ENCODE measurements at regions not wholly inside any gene's neighbourhood (a gene's known extent, or its start where the extent isn't known, plus 50 kb on each side); places are given as distances from the start of the nearest gene placed in this dataset.

DNA sequence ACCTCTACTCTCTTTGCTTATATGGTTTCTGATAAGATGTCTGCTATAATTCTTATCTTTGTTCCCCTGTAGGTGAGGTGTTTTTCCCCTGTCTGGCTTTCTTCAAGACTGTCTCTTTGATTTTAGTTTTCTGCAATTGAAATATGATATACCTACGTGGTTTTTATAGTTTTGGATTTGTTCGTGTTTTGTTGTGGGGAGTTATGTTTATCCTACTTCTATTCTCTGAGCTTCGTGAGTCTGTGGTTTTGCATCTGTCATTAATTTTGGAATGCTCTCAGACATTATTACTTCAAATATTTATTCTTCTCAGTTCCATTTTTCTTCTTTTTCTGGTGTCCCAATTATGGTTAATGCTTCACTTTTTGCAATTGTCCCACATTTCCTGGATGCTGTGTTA is 521.3 kb downstream of the KCTD16 start:
- CTCF ChIA-PET = no interaction called here
- BruUV-seq (replicated peaks) = no TSS peak
- Mint-ChIP-seq H3K4me1 (ENCODE audit: low read depth, unreplicated experiment) (no peaks in the 10 kb centered on the region), H3K36me3 (ENCODE audit: insufficient read depth, unreplicated experiment) (no peaks in the 10 kb centered on the region), H3K9me3 (ENCODE audit: low read depth, unreplicated experiment) (peaks cover 9% of the 10 kb centered on the region), H3K4me3 (ENCODE audit: low read depth, unreplicated experiment) (no peak overlapping the region), H3K27ac (ENCODE audit: unreplicated experiment) (no peak overlapping the region), H3K27me3 (ENCODE audit: unreplicated experiment) (no peaks in the 10 kb centered on the region)
- intact Hi-C loops (cut with micrococcal nuclease; ENCODE audit: unreplicated experiment) = no loop called here
- TF ChIP-seq, protein P1, sequence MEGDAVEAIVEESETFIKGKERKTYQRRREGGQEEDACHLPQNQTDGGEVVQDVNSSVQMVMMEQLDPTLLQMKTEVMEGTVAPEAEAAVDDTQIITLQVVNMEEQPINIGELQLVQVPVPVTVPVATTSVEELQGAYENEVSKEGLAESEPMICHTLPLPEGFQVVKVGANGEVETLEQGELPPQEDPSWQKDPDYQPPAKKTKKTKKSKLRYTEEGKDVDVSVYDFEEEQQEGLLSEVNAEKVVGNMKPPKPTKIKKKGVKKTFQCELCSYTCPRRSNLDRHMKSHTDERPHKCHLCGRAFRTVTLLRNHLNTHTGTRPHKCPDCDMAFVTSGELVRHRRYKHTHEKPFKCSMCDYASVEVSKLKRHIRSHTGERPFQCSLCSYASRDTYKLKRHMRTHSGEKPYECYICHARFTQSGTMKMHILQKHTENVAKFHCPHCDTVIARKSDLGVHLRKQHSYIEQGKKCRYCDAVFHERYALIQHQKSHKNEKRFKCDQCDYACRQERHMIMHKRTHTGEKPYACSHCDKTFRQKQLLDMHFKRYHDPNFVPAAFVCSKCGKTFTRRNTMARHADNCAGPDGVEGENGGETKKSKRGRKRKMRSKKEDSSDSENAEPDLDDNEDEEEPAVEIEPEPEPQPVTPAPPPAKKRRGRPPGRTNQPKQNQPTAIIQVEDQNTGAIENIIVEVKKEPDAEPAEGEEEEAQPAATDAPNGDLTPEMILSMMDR (IDR thresholded peaks at IDR 0.05; ENCODE audit: unreplicated experiment) = no peak
- no peak for DNase-seq

DNA sequence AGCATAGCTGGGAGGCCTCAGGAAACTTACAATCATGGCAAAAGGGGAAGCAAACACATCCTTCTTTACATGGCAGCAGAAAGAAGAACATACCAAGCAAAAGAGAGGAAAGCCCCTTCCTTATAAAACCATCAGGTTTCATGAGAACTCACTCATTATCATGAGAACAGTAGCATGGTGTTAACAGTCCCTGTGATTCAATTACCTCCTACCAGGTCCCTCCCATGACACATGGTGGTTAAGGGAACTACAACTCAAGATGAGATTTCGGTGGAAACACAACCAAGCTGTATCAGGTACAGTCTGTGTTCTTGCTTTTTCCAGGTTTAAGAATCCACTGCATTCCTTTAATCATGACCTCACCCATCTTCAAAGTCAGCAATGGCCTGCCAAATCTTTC is 514.2 kb downstream of the KCTD16 start:
- CTCF ChIA-PET = no interaction called here
- Mint-ChIP-seq H3K4me1 (ENCODE audit: low read depth, unreplicated experiment) (no peaks in the 10 kb centered on the region), H3K27me3 (ENCODE audit: unreplicated experiment) (no peaks in the 10 kb centered on the region), H3K27ac (ENCODE audit: unreplicated experiment) (no peak overlapping the region), H3K9me3 (ENCODE audit: low read depth, unreplicated experiment) (peaks cover 13% of the 10 kb centered on the region), H3K4me3 (ENCODE audit: low read depth, unreplicated experiment) (no peak overlapping the region), H3K36me3 (ENCODE audit: insufficient read depth, unreplicated experiment) (no peaks in the 10 kb centered on the region)
- TF ChIP-seq, protein P1 (IDR thresholded peaks at IDR 0.05; ENCODE audit: unreplicated experiment) = no peak
- intact Hi-C loops (cut with micrococcal nuclease; ENCODE audit: unreplicated experiment) = no loop called here
- no TSS peak for BruUV-seq (replicated peaks)
- DNase-seq = no peak

DNA sequence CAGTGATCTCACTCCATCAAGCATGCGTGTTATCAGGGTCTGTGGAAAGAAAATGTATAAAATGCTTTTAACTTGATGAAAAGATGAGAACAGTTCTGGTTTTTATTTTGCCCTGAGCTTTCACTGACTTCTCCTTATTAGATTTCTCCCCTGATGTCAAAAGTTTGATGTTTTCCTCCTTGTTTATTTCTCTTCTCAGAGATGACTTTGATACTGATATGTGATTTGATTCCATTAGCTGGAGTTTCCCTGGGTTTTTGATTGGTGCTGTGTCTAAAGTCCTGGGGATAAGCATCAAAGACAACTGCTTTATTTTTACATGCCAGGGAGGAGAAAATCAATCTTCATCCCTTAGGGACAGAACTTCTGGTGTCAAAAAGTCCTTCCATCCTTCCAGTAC is 510.0 kb downstream of the KCTD16 start:
- TF ChIP-seq, protein P1 (IDR thresholded peaks at IDR 0.05; ENCODE audit: unreplicated experiment) = no peak
- Mint-ChIP-seq H3K36me3 (ENCODE audit: insufficient read depth, unreplicated experiment) (no peaks in the 10 kb centered on the region), H3K27ac (ENCODE audit: unreplicated experiment) (no peak overlapping the region), H3K9me3 (ENCODE audit: low read depth, unreplicated experiment) (peaks cover 16% of the 10 kb centered on the region), H3K4me3 (ENCODE audit: low read depth, unreplicated experiment) (no peak overlapping the region), H3K4me1 (ENCODE audit: low read depth, unreplicated experiment) (no peaks in the 10 kb centered on the region), H3K27me3 (ENCODE audit: unreplicated experiment) (no peaks in the 10 kb centered on the region)
- no TSS peak for BruUV-seq (replicated peaks)
- DNase-seq = no peak
- intact Hi-C loops (cut with micrococcal nuclease; ENCODE audit: unreplicated experiment) = no loop called here
- CTCF ChIA-PET = no interaction called here

DNA sequence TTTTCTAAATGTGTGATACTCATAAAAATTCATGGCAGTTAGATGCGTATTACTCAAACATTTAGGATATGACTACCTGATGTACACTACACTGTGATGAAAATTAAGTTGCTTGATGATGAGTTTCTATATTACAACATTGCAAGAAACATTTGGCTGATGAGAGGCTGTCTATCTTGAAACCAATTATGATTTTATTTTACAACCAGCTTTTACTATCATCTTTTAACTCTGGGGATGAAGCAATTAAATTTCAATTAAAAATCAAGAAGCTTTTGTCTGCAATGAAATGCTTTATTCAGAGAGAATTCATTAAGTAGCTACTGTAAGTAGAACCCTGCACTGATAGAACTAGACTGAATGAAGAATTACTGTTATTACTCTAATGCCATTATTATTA is 500.4 kb downstream of the KCTD16 start:
- Mint-ChIP-seq H3K27ac (ENCODE audit: unreplicated experiment) (no peak overlapping the region), H3K9me3 (ENCODE audit: low read depth, unreplicated experiment) (peaks cover 3% of the 10 kb centered on the region), H3K4me3 (ENCODE audit: low read depth, unreplicated experiment) (no peak overlapping the region), H3K4me1 (ENCODE audit: low read depth, unreplicated experiment) (no peaks in the 10 kb centered on the region), H3K27me3 (ENCODE audit: unreplicated experiment) (no peaks in the 10 kb centered on the region), H3K36me3 (ENCODE audit: insufficient read depth, unreplicated experiment) (no peaks in the 10 kb centered on the region)
- BruUV-seq (replicated peaks) = no TSS peak
- CTCF ChIA-PET = no interaction called here
- intact Hi-C loops (cut with micrococcal nuclease; ENCODE audit: unreplicated experiment) = no loop called here
- TF ChIP-seq, protein P1 (IDR thresholded peaks at IDR 0.05; ENCODE audit: unreplicated experiment) = no peak
- no peak for DNase-seq
